Breast epithelium (tissue), 3 donors: ENCODE measurements at regions not wholly inside any gene's neighbourhood (a gene's known extent, or its start where the extent isn't known, plus 50 kb on each side); places are given as distances from the start of the nearest gene placed in this dataset.

Source experiments
- CTCF ChIP-seq, 3 donors: fragments of 450-650 bp; IDR thresholded peaks; one replicate each; pipeline ENCODE4 v1.5.1; 2016 to 2017; ENCODE audit warnings: antibody characterized with exemption in 3 of 3, mild to moderate bottlenecking in 3 of 3, moderate library complexity in 3 of 3
- POLR2AphosphoS5 ChIP-seq, 3 donors: sonication (generic); formaldehyde crosslinking; IDR thresholded peaks; one replicate each; pipeline ENCODE4 v1.6.1; 2017; ENCODE audit warnings: antibody characterized with exemption in 3 of 3

- TF ChIP-seq CTCF (IDR thresholded peaks at IDR 0.05): no peak
- no peak for TF ChIP-seq POLR2AphosphoS5 (IDR thresholded peaks at IDR 0.05)
Observed at GRCh38 chr1:113197719-113198330, 124.8 kb downstream of the LRIG2 start.
